ENCODE measurements at regions not wholly inside any gene's neighbourhood (a gene's known extent, or its start where the extent isn't known, plus 50 kb on each side); places are given as distances from the start of the nearest gene placed in this dataset.
A peak's percentile ranks its signal among the peaks of the same experiment; 100 is the strongest.

DNA sequence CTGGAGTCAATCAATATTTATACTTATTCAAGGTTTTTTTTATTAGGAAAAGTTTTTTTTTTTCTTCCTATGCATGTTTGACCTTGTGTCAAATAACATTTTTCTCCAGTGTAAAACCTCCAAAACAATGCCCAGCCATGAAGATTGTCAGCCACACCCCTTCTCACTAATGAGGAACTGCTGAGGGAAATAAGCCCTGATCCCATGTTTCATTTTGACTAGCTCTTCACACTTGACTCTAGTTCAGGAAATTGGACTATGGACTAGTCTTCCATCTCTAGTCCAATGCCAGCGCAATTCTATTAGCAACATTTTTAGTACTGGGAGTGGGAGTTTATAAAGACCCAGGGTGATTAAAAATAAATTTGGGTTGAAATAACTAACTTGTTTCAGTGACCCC lies 275.6 kb upstream of the CXCR4 start:
- Histone ChIP-seq H3K36me3 (ENCODE audit: insufficient read depth, low read length) (no peaks in the 10 kb centered on the region), H2AFZ (ENCODE audit: low read length) (peak overlapping the region; percentile 33; the same call in 1 of the 2 replicates), H3K79me2 (ENCODE audit: insufficient read depth, low read depth, low read length) (0 out of 2 replicates have a peak, but pooled peaks cover 4% of the 10 kb centered on the region), H3K4me3 (ENCODE audit: low read depth, low read length, poor library complexity, severe bottlenecking) (no peak overlapping the region), H3K27ac (ENCODE audit: low read depth, low read length, poor library complexity, severe bottlenecking) (peak overlapping the region; percentile 98), H3K4me2 (ENCODE audit: low read length) (peak overlapping the region; percentile 85), H3K9me2 (ENCODE audit: insufficient read depth, low read length) (no peaks in the 10 kb centered on the region), H3K9me3 (ENCODE audit: low read length) (no peaks in the 10 kb centered on the region), H4K20me1 (ENCODE audit: insufficient read depth, low read length) (no peaks in the 10 kb centered on the region), H3K4me1 (ENCODE audit: insufficient read depth, low read length, poor library complexity, severe bottlenecking) (peaks cover 99% of the 10 kb centered on the region)
- intact Hi-C loops (cut with micrococcal nuclease; ENCODE audit: unreplicated experiment), result loop anchor here (5.0 to 10.0 kb wide), 3 partner anchors 651 to 1339 kb away; partner anchors contain the start of genes RAB3GAP1 and UBXN4
- no TSS peak for BruUV-seq (replicated peaks)
- peak; percentile 27 for DNase-seq (ENCODE audit: low spot score)
- TF ChIP-seq EZH2phosphoT487 (IDR thresholded peaks at IDR 0.05; ENCODE audit: borderline replicate concordance, low read depth, low read length), result no peak
- TF ChIP-seq, protein P1, sequence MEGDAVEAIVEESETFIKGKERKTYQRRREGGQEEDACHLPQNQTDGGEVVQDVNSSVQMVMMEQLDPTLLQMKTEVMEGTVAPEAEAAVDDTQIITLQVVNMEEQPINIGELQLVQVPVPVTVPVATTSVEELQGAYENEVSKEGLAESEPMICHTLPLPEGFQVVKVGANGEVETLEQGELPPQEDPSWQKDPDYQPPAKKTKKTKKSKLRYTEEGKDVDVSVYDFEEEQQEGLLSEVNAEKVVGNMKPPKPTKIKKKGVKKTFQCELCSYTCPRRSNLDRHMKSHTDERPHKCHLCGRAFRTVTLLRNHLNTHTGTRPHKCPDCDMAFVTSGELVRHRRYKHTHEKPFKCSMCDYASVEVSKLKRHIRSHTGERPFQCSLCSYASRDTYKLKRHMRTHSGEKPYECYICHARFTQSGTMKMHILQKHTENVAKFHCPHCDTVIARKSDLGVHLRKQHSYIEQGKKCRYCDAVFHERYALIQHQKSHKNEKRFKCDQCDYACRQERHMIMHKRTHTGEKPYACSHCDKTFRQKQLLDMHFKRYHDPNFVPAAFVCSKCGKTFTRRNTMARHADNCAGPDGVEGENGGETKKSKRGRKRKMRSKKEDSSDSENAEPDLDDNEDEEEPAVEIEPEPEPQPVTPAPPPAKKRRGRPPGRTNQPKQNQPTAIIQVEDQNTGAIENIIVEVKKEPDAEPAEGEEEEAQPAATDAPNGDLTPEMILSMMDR (conservative IDR thresholded peaks at IDR 0.05; ENCODE audit: low read length), result no peak
- ChIA-PET POLR2A (interaction anchor here (1.3 to 5.6 kb wide), 5 partner anchors 10 to 263 kb away, joined by 3 to 111 read pairs (median 30); no protein-coding TSS in a partner anchor), CTCF (ENCODE audit: unreplicated experiment) (no interaction called here)

DNA sequence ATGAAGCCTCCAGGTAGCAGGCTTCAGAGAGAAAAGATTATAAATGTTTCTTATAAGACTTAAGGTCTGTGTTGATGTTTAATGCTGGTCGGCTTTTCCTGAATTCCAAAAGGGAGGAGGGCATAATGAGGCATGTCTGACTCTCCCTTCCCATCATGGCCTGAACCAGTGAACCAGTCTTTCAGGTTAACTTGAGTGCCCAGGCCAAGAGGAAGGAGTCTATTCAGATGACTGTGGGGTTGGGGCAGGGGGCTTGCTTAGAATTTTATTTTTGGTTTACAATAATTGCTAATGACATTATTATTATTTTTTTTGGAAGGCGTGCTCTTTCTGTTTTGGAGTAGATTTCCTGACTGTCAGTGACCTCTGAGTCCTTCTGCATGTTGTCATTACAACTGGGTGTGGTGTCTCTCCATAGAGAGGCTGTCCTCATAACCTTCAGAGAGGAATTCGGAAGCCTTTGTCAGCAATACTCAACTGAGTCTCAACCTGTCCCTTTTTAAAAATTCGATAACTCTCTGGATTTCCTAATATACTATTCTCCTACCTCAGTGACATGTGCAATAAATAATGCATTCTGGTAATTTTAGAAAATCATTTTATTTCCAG lies 275.1 kb upstream of the CXCR4 start:
- POLR2A ChIA-PET, result interaction anchor here (1.5 to 5.6 kb wide), 4 partner anchors 10 to 263 kb away, joined by 3 to 111 read pairs (median 39); no protein-coding TSS in a partner anchor
- Histone ChIP-seq H3K9me2 (ENCODE audit: insufficient read depth, low read length) (no peaks in the 10 kb centered on the region), H3K27ac (ENCODE audit: low read depth, low read length, poor library complexity, severe bottlenecking) (peak overlapping the region; percentile 98), H3K79me2 (ENCODE audit: insufficient read depth, low read depth, low read length) (0 out of 2 replicates have a peak, but pooled peaks cover 4% of the 10 kb centered on the region), H4K20me1 (ENCODE audit: insufficient read depth, low read length) (no peaks in the 10 kb centered on the region), H3K4me3 (ENCODE audit: low read depth, low read length, poor library complexity, severe bottlenecking) (no peak overlapping the region), H3K4me2 (ENCODE audit: low read length) (peak overlapping the region; percentile 85), H3K9me3 (ENCODE audit: low read length) (no peaks in the 10 kb centered on the region), H2AFZ (ENCODE audit: low read length) (peak overlapping the region; percentile 81; the same call in 1 of the 2 replicates), H3K36me3 (ENCODE audit: insufficient read depth, low read length) (no peaks in the 10 kb centered on the region), H3K4me1 (ENCODE audit: insufficient read depth, low read length, poor library complexity, severe bottlenecking) (peaks cover 96% of the 10 kb centered on the region)
- intact Hi-C loops (cut with micrococcal nuclease; ENCODE audit: unreplicated experiment), result loop anchor here (5.0 to 10.0 kb wide), 3 partner anchors 651 to 1338 kb away; partner anchors contain the start of genes RAB3GAP1 and UBXN4
- no TSS peak for BruUV-seq (replicated peaks)
- no peak for DNase-seq (ENCODE audit: low spot score)
- CTCF ChIA-PET (ENCODE audit: unreplicated experiment), result no interaction called here
- no peak for TF ChIP-seq EZH2phosphoT487 (IDR thresholded peaks at IDR 0.05; ENCODE audit: borderline replicate concordance, low read depth, low read length)
- TF ChIP-seq, protein P1 (conservative IDR thresholded peaks at IDR 0.05; ENCODE audit: low read length), result no peak
